ENCODE measurements at regions not wholly inside any gene's neighbourhood (a gene's known extent, or its start where the extent isn't known, plus 50 kb on each side); places are given as distances from the start of the nearest gene placed in this dataset.

- no peaks in the 10 kb centered on the region for H3K4me1 Mint-ChIP-seq
- POLR2A ChIA-PET, result no interaction called here
- ATAC-seq (no peak), DNase-seq (no peak)
- peaks cover 0 to 11% (median 0%) of the 10 kb centered on the region in 5 donors for H3K27me3 Mint-ChIP-seq
- no peak overlapping the region for H3K27ac Mint-ChIP-seq
- peaks cover 5 to 19% (median 8%) of the 10 kb centered on the region in 3 donors for H3K36me3 Mint-ChIP-seq
- peaks cover 0 to 23% (median 15%) of the 10 kb centered on the region in 9 donors for H3K9me3 Mint-ChIP-seq
- H3K4me3 Mint-ChIP-seq, result no peak overlapping the region
Measured at GRCh38 chr4:25474690-25475089, 97.6 kb downstream of the ANAPC4 start.

- Mint-ChIP-seq H3K9me3 (peaks cover 0 to 12% (median 9%) of the 10 kb centered on the region in 9 donors), H3K4me1 (no peaks in the 10 kb centered on the region), H3K36me3 (peaks cover 0 to 7% (median 0%) of the 10 kb centered on the region in 3 donors), H3K27me3 (peaks cover 0 to 11% (median 0%) of the 10 kb centered on the region in 5 donors), H3K27ac (no peak overlapping the region), H3K4me3 (no peak overlapping the region)
- no peak for DNase-seq
- POLR2A ChIA-PET, result no interaction called here
- ATAC-seq, result no peak
Measured at GRCh38 chr4:25477221-25477620, 100.2 kb downstream of the ANAPC4 start.

GRCh38 chr4:25481648-25482047 lies 104.6 kb downstream of the ANAPC4 start:
- Mint-ChIP-seq H3K4me1 (no peaks in the 10 kb centered on the region), H3K27ac (no peak overlapping the region), H3K27me3 (peaks cover 0 to 14% (median 0%) of the 10 kb centered on the region in 5 donors), H3K4me3 (no peak overlapping the region), H3K36me3 (peaks cover 0 to 18% (median 3%) of the 10 kb centered on the region in 3 donors), H3K9me3 (peaks cover 0 to 20% (median 14%) of the 10 kb centered on the region in 9 donors)
- ATAC-seq (no peak), DNase-seq (no peak)
- POLR2A ChIA-PET, result no interaction called here

- peaks cover 0 to 18% (median 3%) of the 10 kb centered on the region in 3 donors for H3K36me3 Mint-ChIP-seq
- H3K27me3 Mint-ChIP-seq, result peaks cover 0 to 10% (median 4%) of the 10 kb centered on the region in 5 donors
- ATAC-seq, result no peak
- POLR2A ChIA-PET, result no interaction called here
- no peak overlapping the region for H3K4me3 Mint-ChIP-seq
- peaks cover 0 to 28% (median 16%) of the 10 kb centered on the region in 9 donors for H3K9me3 Mint-ChIP-seq
- DNase-seq, result no peak
- no peaks in the 10 kb centered on the region for H3K4me1 Mint-ChIP-seq
- no peak overlapping the region for H3K27ac Mint-ChIP-seq
Measured at GRCh38 chr4:25484243-25484721, 107.2 kb downstream of the ANAPC4 start.

GRCh38 chr4:25485104-25485503 lies 108.0 kb downstream of the ANAPC4 start:
- DNase-seq (no peak), ATAC-seq (no peak)
- Mint-ChIP-seq H3K36me3 (peaks cover 0 to 18% (median 3%) of the 10 kb centered on the region in 3 donors), H3K4me1 (no peaks in the 10 kb centered on the region), H3K27me3 (peaks cover 2 to 10% (median 5%) of the 10 kb centered on the region in 5 donors), H3K27ac (no peak overlapping the region), H3K9me3 (peaks cover 0 to 31% (median 16%) of the 10 kb centered on the region in 9 donors), H3K4me3 (no peak overlapping the region)
- POLR2A ChIA-PET, result no interaction called here

GRCh38 chr4:25486171-25486570 lies 109.1 kb downstream of the ANAPC4 start:
- POLR2A ChIA-PET, result no interaction called here
- no peak for ATAC-seq
- Mint-ChIP-seq H3K36me3 (peaks cover 0 to 18% (median 3%) of the 10 kb centered on the region in 3 donors), H3K27me3 (peaks cover 2 to 10% (median 5%) of the 10 kb centered on the region in 5 donors), H3K9me3 (peaks cover 0 to 31% (median 16%) of the 10 kb centered on the region in 9 donors), H3K4me1 (no peaks in the 10 kb centered on the region), H3K27ac (no peak overlapping the region), H3K4me3 (no peak overlapping the region)
- DNase-seq, result no peak

GRCh38 chr4:25487155-25487554 lies 110.1 kb downstream of the ANAPC4 start:
- ATAC-seq, result no peak
- POLR2A ChIA-PET, result no interaction called here
- H3K36me3 Mint-ChIP-seq, result peaks cover 0 to 18% (median 3%) of the 10 kb centered on the region in 3 donors
- no peak overlapping the region for H3K4me3 Mint-ChIP-seq
- peaks cover 0 to 39% (median 16%) of the 10 kb centered on the region in 9 donors for H3K9me3 Mint-ChIP-seq
- no peaks in the 10 kb centered on the region for H3K4me1 Mint-ChIP-seq
- no peak overlapping the region for H3K27ac Mint-ChIP-seq
- peaks cover 2 to 14% (median 7%) of the 10 kb centered on the region in 5 donors for H3K27me3 Mint-ChIP-seq
- no peak for DNase-seq

GRCh38 chr4:25489253-25489797 lies 112.3 kb downstream of the ANAPC4 start:
- Mint-ChIP-seq H3K9me3 (peaks cover 0 to 51% (median 16%) of the 10 kb centered on the region in 9 donors), H3K36me3 (peaks cover 0 to 23% (median 3%) of the 10 kb centered on the region in 3 donors), H3K27me3 (peaks cover 2 to 19% (median 7%) of the 10 kb centered on the region in 5 donors), H3K4me3 (no peak overlapping the region), H3K27ac (no peak overlapping the region), H3K4me1 (no peaks in the 10 kb centered on the region)
- POLR2A ChIA-PET, result no interaction called here
- ATAC-seq (no peak), DNase-seq (no peak)

GRCh38 chr4:25493466-25493865 lies 116.4 kb downstream of the ANAPC4 start:
- Mint-ChIP-seq H3K36me3 (peaks cover 0 to 4% (median 0%) of the 10 kb centered on the region in 3 donors), H3K27ac (no peak overlapping the region), H3K4me1 (no peaks in the 10 kb centered on the region), H3K4me3 (no peak overlapping the region), H3K9me3 (peaks cover 0 to 27% (median 5%) of the 10 kb centered on the region in 9 donors), H3K27me3 (peaks cover 0 to 16% (median 6%) of the 10 kb centered on the region in 5 donors)
- ATAC-seq (no peak), DNase-seq (no peak)
- POLR2A ChIA-PET, result no interaction called here

- Mint-ChIP-seq H3K27me3 (peaks cover 0 to 14% (median 6%) of the 10 kb centered on the region in 5 donors), H3K36me3 (peaks cover 0 to 4% (median 0%) of the 10 kb centered on the region in 3 donors), H3K27ac (no peak overlapping the region), H3K4me1 (no peaks in the 10 kb centered on the region), H3K4me3 (no peak overlapping the region), H3K9me3 (peaks cover 0 to 27% (median 5%) of the 10 kb centered on the region in 9 donors)
- POLR2A ChIA-PET, result no interaction called here
- no peak for ATAC-seq
- DNase-seq, result no peak
Measured at GRCh38 chr4:25494166-25494565, 117.1 kb downstream of the ANAPC4 start.

GRCh38 chr4:25500626-25501316 lies 123.7 kb downstream of the ANAPC4 start:
- DNase-seq (no peak), ATAC-seq (no peak)
- Mint-ChIP-seq H3K4me3 (no peak overlapping the region), H3K4me1 (no peaks in the 10 kb centered on the region), H3K9me3 (peaks cover 0 to 11% (median 3%) of the 10 kb centered on the region in 9 donors), H3K27ac (no peak overlapping the region), H3K27me3 (peaks cover 0 to 12% (median 0%) of the 10 kb centered on the region in 5 donors), H3K36me3 (no peaks in the 10 kb centered on the region)
- POLR2A ChIA-PET, result no interaction called here

- no peak overlapping the region for H3K4me3 Mint-ChIP-seq
- no peak overlapping the region for H3K27ac Mint-ChIP-seq
- ATAC-seq (no peak), DNase-seq (no peak)
- peaks cover 0 to 12% (median 0%) of the 10 kb centered on the region in 5 donors for H3K27me3 Mint-ChIP-seq
- no peaks in the 10 kb centered on the region for H3K4me1 Mint-ChIP-seq
- POLR2A ChIA-PET, result no interaction called here
- peaks cover 0 to 11% (median 3%) of the 10 kb centered on the region in 9 donors for H3K9me3 Mint-ChIP-seq
- no peaks in the 10 kb centered on the region for H3K36me3 Mint-ChIP-seq
Measured at GRCh38 chr4:25502115-25502514, 125.1 kb downstream of the ANAPC4 start.

GRCh38 chr4:25503779-25504178 lies 126.7 kb downstream of the ANAPC4 start:
- H3K9me3 Mint-ChIP-seq, result peaks cover 0 to 11% (median 2%) of the 10 kb centered on the region in 9 donors
- no peaks in the 10 kb centered on the region for H3K4me1 Mint-ChIP-seq
- H3K36me3 Mint-ChIP-seq, result no peaks in the 10 kb centered on the region
- no peak overlapping the region for H3K4me3 Mint-ChIP-seq
- no peak for ATAC-seq
- H3K27me3 Mint-ChIP-seq, result peaks cover 0 to 12% (median 0%) of the 10 kb centered on the region in 5 donors
- POLR2A ChIA-PET, result interaction anchor here (0.7 kb wide), 1 partner anchor 276 kb away, joined by 4 read pairs; no protein-coding TSS in a partner anchor
- DNase-seq, result no peak
- H3K27ac Mint-ChIP-seq, result no peak overlapping the region
